HPDE6-E6E7 (cell line): ENCODE measurements at regions not wholly inside any gene's neighbourhood (a gene's known extent, or its start where the extent isn't known, plus 50 kb on each side); places are given as distances from the start of the nearest gene placed in this dataset.

Experiments
- DNase-seq: peaks from one replicate; pipeline ENCODE4 v3.0.0; 2011; ENCODE audit warnings: missing footprints; ENCODE audit errors: extremely low spot score

DNA sequence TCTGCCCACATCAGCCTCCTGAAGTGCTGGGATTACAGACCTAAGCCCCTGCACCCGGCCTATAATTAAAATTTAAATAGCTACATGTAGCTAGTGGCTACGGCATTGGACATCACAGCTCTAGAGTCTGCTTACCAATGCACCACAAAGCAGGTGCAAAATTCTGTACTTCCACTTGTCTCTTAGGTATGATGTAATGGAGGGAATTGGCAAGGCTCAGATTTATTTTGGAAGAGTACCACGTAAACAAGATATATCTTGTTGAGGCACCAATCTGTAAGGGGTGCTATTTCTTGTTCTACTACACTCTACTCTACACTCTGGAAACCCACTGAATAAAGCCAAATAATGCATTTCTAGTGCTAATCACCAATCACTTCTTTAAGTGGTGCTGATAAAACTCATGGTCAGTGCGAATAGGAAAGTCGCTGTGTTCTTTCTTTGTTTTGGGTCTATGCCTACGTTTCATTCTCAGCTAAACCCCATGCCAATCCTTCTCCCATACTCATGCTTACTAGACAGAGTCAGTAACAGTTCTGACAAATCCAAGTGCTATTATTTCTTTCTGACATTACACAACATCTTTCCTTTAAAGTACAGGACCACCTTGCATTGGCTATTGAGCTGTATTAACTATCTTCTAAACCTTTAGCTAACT is 92.3 kb downstream of the GC start:
- no peak for DNase-seq

DNA sequence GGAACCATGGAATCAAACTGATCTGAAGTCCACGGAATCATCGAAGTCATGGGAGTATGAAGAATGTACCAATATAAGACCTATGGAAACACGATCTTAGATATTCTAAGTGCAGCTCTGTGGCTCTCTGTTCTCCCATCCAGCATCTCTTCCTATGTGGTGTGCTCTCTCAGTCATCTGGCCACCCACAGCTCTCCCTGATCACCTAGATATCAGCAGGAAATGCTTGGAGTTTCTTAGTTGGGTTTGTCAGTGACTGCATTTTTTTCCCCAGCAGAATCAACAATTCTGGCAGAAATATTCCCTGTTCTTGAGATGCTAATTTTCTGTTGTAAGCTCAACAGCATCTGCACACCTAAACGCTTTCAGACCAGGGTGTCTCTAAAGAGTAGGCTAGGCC is 94.1 kb downstream of the GC start:
- DNase-seq, result no peak

DNA sequence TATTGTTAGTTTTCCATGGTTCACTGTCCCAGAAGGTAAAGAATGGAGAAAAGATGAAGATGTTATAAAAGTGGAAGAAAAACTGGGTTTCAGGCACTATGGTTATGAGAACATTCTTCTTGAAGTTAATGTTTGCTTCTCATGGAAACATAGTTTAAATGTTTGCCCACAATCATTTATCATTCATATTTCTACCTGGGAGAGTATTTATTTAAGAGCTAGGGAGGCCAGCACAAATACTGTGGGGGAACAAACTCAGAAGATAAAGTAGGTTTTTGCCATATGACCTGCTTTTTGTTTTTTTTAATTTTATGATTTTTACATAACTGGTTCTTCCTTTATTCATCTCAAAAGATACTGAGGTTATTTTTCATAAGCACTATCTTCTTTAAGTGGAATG is 96.8 kb downstream of the GC start:
- DNase-seq, result no peak

DNA sequence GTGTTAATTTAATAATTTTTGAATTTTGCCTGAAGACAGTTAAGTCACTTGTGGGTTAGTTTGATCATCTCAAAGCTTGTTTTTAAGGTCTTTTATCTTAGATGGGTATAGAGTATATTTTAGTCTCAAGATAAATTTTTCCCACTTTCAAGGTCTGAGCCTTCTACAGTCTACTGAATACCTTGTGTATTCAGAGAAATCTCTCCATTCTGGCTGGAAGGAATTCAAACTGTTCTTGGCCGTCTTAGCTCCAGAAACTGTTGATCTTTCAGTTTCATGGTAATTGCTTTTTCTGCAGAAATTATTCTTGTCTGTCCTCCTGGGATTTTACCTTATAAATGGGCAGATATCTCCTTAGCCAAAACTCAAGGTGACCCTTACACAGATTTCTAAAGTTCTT is 97.9 kb downstream of the GC start:
- DNase-seq, result no peak

DNA sequence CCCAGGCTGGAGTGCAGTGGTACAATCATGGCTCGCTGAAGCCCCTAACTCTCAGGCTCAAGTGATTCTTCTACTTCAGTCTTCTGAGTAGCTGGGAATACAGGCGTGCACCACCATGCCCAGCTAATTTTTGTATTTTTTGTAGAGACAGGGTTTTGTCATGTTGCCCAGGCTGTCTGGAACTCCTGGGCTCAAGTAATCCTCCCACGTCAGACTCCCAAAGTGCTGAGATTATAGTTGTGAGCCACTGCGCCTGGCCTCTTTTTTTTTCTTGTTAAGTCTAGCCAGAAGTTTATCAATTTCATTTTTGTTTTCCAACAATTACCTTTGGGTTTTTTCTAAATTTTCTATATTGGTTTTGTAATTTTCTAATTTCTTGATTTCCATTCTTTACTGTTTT is 100.6 kb downstream of the GC start:
- DNase-seq, result no peak

DNA sequence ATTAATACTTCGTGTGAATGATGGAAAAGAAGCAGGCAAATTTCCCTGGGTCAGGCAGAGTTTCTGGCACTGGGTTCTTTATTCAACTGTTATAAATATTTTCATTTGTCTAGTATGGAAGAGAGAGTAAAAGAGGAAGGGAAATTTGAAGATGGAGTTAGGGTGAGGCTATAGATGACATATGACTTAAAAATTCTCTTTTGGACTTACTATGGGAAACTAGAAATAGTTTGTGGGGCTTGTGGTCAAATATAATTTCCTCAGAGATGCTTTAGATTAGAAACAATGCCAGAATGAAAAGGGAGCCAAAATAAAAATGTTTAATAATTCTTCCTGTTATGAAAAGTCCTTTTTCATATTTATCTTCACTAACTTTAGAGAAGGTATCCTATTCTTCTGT is 103.2 kb downstream of the GC start:
- no peak for DNase-seq

DNA sequence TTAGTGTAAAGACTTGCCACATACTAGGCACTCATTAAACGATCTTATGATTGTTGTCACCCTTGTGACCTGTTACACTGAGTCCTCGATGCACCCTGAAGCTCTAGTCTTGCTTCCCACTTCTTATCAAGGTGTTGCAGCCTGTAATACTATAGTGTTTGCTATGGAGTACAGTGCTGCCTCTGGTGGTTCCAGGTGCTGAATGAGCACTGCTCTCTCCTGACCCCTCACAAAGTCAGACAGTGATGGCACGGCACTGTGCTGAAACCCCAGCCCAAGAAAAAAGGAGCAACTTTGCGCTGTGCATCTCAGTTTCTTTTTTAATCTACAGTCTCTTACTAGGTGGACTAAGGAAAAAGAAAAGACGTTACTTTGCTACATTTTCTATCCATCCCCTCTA is 106.3 kb downstream of the GC start:
- DNase-seq, result no peak

DNA sequence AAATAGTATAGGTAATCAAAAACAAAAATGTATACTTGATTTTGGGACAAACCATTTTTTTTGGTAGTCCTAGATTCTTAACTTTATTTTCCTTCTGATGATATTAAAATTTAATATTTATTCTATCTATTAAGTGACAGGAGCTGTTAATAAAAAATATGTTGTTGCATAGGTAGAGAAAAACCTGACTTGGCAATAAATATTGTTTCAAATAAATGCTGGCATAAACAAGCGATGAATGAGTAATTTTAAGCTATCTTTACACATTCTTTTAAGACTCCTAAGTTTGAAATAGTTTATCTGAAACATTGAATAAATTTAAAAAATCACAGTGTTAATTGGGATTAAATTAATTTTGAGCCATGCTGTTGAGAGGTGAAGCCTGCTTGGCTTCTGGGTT is 114.6 kb downstream of the GC start:
- DNase-seq, result no peak

DNA sequence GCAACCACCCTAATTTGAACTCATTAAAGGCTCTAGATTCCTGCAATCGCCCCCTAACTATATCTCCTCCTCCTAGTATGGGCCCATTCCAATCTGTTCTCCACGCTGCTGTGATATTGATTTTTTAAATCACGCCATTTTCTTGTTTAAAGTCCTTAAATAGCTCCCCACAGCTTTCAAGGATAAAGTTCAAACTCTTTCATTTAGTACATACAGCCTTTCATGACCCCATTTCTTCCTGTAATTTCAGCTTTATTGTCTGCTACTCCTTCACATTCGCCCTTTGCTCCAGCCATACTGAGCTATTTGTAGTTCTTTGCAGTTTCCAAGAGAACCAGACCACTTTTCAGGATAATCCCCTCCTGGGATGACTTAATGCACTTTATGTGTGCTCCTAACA is 118.5 kb downstream of the GC start:
- no peak for DNase-seq

DNA sequence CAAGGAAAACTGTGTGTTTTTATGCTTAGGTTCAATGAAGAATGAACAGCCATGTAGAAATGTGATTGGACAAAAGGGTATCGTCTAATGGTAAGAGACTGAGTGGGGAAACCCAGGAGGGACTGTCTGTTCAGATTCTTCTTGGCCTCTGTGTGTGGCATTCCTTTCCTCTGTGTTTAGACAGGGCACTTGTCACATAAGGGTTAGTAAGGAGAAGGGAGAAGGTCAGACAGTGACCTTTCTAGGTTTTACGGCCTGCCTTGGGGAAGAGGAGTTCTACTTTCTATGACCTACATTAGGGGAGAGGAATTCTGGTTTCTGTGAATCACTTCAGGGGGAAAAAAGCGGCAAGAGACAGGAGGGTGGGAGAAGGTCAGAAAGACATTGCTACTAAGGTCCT is 119.5 kb downstream of the GC start:
- no peak for DNase-seq

DNA sequence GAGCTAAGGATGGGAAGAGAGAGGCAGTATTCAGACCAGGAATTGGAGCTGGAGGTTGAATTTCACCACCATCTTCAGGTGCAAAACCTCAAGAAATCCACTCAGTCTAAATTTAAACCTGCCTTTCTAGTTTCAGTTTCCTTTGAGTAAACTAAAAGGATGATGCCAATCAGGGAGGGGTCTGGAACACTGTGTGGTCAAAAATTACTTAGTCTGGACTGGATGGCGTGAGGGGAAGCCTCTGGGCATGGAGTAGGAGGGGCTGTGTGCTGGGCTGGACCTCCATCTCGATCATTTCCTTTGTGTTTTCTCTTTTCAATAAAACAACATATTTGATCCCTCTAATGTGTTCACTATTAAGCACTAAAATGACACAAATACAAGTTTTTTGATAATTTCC is 120.1 kb downstream of the GC start:
- no peak for DNase-seq

DNA sequence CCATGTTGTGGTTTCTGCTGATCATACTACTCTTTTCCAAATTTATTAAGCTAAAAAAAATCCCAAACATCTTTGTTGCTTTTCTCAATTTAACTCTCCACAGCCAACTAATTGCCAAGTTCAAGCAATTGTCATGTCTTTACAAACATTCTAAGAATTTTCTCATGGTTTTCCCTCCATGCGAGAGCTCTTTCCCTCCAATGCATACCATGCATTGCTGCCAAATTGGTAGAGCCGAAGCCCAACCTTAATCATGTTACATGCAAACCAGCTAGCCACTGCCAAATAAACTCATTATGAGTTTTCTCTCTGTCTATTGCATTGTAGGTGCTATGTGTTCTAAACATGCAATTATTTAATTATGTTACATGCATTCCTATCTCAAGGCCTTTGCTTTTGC is 123.9 kb downstream of the GC start:
- no peak for DNase-seq

DNA sequence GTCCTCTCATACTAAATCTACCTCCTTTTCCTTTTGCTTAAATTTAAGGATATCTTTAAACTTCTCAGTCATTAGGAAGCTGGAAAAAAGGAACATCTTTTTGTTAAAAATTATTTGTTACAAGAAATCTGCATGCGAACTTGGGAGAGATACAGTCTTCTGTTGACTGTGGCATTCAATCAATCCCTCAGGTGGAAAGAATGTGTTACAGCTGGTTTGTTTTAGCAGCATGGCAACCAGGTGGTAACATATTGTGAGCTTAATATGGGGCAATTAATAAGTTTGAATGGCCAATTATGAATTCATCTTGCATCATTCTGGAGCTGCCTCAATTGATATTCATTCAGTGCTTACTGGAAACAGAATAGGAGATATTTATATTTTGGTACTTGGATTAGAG is 135.0 kb downstream of the GC start:
- no peak for DNase-seq

DNA sequence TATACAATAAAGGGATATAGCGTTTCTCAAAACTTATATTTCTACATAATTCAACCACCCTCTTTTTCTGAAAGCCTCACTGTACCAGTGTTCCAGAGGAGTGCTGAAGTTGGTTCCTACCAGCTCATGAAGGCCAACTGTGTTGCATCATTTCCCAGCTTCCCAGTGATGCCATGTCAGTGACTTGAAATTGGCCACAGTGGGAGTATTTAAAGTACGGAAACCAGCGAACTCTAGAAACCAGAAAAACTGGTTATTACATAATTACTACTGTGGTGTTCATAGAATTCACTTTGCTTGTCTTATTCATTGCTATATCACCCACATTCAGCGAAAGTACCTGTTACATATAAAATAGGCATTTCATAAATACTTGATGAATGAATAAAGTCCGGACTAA is 135.4 kb downstream of the GC start:
- DNase-seq, result peak; percentile 34

DNA sequence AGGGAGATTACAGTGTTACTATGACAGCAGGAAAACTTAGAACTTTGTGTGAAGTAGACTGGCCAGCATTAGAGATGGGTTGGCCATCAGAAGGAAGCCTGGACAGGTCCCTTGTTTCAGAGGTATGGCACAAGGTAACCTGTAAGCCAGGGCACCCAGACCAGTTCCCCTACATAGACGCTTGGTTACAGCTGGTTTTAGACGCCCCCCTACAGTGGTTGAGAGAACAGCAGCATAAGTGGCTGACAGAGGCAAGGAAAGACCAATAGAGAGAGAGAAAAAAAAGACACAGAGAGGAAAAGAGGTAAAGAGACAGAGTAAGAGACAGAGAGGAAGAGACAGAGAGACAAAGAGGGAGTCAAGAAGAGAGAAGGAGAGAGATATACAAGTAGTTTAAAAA is 144.5 kb downstream of the GC start:
- no peak for DNase-seq

DNA sequence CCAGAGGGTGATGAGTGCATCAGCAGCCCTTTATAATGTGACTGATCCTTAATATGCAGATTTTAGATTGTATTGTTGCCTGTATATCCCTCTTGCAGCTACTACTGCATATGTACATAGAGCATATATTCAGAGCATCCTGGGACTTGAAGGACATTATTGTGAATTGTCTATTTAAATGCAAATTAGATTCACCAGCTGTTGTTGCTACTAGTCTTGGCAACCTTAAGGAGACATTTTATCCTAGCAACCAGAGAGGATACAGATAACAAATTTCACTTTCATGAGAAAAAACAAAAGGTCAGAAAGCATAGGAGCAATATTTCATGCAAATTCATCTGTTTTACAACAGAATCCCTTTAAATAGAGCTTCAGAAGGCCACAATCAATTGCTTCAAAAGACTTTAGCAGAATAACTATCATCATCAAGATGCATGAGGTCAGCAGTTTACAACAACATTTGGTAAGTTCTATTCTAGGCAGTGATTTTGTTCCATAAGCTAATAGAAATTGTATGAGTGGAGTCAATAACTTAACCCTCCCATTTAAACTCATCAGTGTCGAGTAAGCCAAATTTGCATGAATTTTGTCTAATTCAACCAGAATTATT is 148.6 kb downstream of the GC start:
- no peak for DNase-seq

DNA sequence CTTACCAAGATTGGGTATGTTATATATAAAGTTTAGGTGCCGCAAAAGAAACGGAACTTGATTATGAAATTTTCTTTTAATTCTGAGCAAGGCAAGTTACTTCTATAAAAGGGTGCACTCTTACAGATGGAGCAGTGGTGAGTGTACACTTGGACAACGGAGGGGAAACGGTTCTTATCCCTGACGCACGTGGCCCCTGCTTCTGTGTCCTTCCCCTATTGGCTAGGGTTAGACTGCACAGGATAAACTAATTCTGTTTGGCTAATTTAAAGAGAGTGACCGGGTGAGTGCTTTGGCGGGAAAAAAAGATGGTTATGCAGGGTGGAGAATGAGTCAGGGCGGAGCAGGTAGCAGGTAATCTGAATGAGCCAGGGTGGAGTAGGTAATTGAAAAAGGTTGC is 149.5 kb downstream of the GC start:
- DNase-seq, result no peak

DNA sequence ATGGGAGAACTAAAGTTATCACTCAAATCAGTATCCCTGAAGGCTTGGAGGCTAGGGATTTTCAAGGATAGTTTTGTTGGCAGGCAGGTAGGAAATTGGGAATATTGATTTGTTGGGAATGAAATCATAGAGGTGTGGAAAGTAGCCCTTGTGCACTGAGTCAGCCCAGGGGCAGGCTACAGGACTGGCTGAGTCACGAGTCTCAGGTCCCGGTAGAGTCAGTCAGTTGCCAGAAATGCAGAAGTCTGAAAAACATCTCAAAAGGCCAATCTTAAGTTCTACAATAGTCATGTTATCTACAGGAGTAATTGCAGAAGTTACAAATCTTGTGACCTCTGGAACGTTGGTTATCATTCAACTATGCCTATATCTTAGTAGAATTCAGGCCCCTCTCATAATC is 153.1 kb downstream of the GC start:
- no peak for DNase-seq

DNA sequence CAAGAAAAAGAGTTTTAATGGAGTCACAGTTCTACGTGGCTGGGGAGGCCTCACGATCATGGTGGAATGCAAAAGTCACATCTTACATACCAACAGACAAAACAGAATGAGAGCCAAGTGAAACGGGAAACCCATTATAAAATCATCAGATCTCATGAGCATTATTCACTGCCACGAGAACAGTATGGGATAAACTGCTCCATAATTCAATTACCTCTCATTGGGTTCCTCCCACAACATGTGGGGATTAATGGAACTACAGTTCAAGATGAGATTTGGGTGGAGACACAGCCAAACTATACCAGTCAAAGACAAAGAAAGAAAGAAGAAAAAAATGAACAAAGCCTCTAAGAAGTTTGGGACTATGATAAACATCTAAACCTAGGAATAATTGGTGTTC is 158.9 kb downstream of the GC start:
- no peak for DNase-seq
